Activated B cell treated with CpG ODN at 0.5 μM for 24 hours (primary cell): ENCODE measurements at regions not wholly inside any gene's neighbourhood (a gene's known extent, or its start where the extent isn't known, plus 50 kb on each side); places are given as distances from the start of the nearest gene placed in this dataset.

ENCODE experiments used
- ATAC-seq: fragments of 200-7000 bp; cut with Tn5 transposase; one replicate; pipeline ENCODE4 v1.10.0; 2021; ENCODE audit warnings: low read depth, mild to moderate bottlenecking, moderate library complexity
- CTCF ChIA-PET: fragments of 350-600 bp; sonication (Branson Sonifier 250); formaldehyde crosslinking; loops from one replicate; lab custom pipeline; 2021; ENCODE audit warnings: antibody characterized with exemption; lab: Charles Lee
- POLR2A ChIA-PET: fragments of 350-600 bp; sonication (Branson Sonifier 250); formaldehyde crosslinking; loops from one replicate; lab custom pipeline; 2021; ENCODE audit warnings: antibody characterized with exemption; lab: Charles Lee
- DNase-seq: peaks from one replicate; pipeline ENCODE4 v3.0.0; 2022
- H3K27ac Mint-ChIP-seq: one replicate; pipeline ENCODE4 v1.8.0; 2020; ENCODE audit warnings: mixed read lengths
- H3K27me3 Mint-ChIP-seq: one replicate; pipeline ENCODE4 v1.8.0; 2021; ENCODE audit warnings: mixed read lengths
- H3K36me3 Mint-ChIP-seq: one replicate; pipeline ENCODE4 v1.8.0; 2021; ENCODE audit warnings: low read depth, mixed read lengths
- H3K4me1 Mint-ChIP-seq: one replicate; pipeline ENCODE4 v1.8.0; 2021; ENCODE audit warnings: mixed read lengths
- H3K4me3 Mint-ChIP-seq: one replicate; pipeline ENCODE4 v1.8.0; 2020; ENCODE audit warnings: mild to moderate bottlenecking, mixed read lengths
- H3K9me3 Mint-ChIP-seq: one replicate; pipeline ENCODE4 v1.8.0; 2020; ENCODE audit warnings: mixed read lengths
- CTCF ChIP-seq: fragments of 200-600 bp; IDR thresholded peaks from one replicate; pipeline ENCODE4 v1.8.0; 2022; ENCODE audit warnings: antibody characterized with exemption, mild to moderate bottlenecking
- intact Hi-C: fragments of 100-400 bp; cut with micrococcal nuclease; formaldehyde crosslinking; loops from one replicate; pipeline ENCODE4 v1.15.1; 2024

- Mint-ChIP-seq H3K27ac (no peak overlapping the region), H3K27me3 (peaks cover 20% of the 10 kb centered on the region), H3K9me3 (no peaks in the 10 kb centered on the region), H3K4me3 (no peak overlapping the region), H3K4me1 (peaks cover 17% of the 10 kb centered on the region), H3K36me3 (no peaks in the 10 kb centered on the region)
- no peak for TF ChIP-seq CTCF
- ChIA-PET POLR2A (no interaction called here), CTCF (no interaction called here)
- intact Hi-C loops, result loop anchor here (5.0 kb wide), 1 partner anchor 346 kb away; no protein-coding TSS in a partner anchor
- ATAC-seq (no peak), DNase-seq (no peak)
Measured at GRCh38 chr20:57998276-57998675, 230.2 kb downstream of the ANKRD60 start.

- ChIA-PET CTCF (no interaction called here), POLR2A (no interaction called here)
- DNase-seq (no peak), ATAC-seq (no peak)
- Mint-ChIP-seq H3K9me3 (no peaks in the 10 kb centered on the region), H3K27ac (no peak overlapping the region), H3K27me3 (peaks cover 24% of the 10 kb centered on the region), H3K4me1 (peaks cover 17% of the 10 kb centered on the region), H3K4me3 (no peak overlapping the region), H3K36me3 (no peaks in the 10 kb centered on the region)
- TF ChIP-seq CTCF, result no peak
- intact Hi-C loops, result loop anchor here (5.0 kb wide), 1 partner anchor 345 kb away; no protein-coding TSS in a partner anchor
Measured at GRCh38 chr20:57996936-57997890, 231.2 kb downstream of the ANKRD60 start.

- Mint-ChIP-seq H3K27me3 (peaks cover 25% of the 10 kb centered on the region), H3K27ac (no peak overlapping the region), H3K4me1 (peaks cover 17% of the 10 kb centered on the region), H3K36me3 (no peaks in the 10 kb centered on the region), H3K4me3 (no peak overlapping the region), H3K9me3 (no peaks in the 10 kb centered on the region)
- ChIA-PET CTCF (no interaction called here), POLR2A (no interaction called here)
- TF ChIP-seq CTCF, result no peak
- intact Hi-C loops, result loop anchor here (5.0 kb wide), 1 partner anchor 344 kb away; no protein-coding TSS in a partner anchor
- DNase-seq (no peak), ATAC-seq (no peak)
Measured at GRCh38 chr20:57996465-57996864, 232.0 kb downstream of the ANKRD60 start.

GRCh38 chr20:57995381-57995977 is 233.0 kb downstream of the ANKRD60 start:
- Mint-ChIP-seq H3K9me3 (no peaks in the 10 kb centered on the region), H3K36me3 (no peaks in the 10 kb centered on the region), H3K27me3 (peaks cover 30% of the 10 kb centered on the region), H3K4me1 (peaks cover 17% of the 10 kb centered on the region), H3K4me3 (no peak overlapping the region), H3K27ac (no peak overlapping the region)
- intact Hi-C loops, result loop anchor here (5.0 kb wide), 1 partner anchor 343 kb away; no protein-coding TSS in a partner anchor
- DNase-seq (no peak), ATAC-seq (no peak)
- ChIA-PET CTCF (no interaction called here), POLR2A (no interaction called here)
- TF ChIP-seq CTCF, result no peak
